ENCODE measurements at regions not wholly inside any gene's neighbourhood (a gene's known extent, or its start where the extent isn't known, plus 50 kb on each side); places are given as distances from the start of the nearest gene placed in this dataset.

DNA sequence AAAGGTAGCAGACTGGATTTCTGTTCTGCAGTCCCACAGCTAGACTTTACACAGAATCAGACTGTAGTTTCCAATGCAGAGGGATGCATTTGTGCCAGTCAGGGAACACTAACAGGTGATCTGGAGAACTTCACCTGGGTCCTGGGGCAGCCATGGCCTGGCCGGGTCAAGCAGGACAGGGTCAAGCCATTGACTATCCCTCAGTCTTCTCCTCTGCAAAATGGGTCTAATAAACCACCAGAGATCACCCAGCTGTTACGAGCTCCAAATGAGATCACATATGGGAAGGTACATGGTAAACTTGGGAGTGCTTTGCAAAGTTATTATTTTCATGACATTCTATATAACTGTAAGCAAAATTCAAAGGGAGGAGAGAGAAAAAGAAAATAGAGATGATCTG, 294.1 kb downstream of the CDCA7 start:
- Histone ChIP-seq H2BK15ac (ENCODE audit: low read length) (no peak overlapping the region), H3K27me3 (replicated peaks in 1 of 4; ENCODE audit: control insufficient read depth in 3 of 4, extremely low read depth in 1 of 4, insufficient read depth in 3 of 4, low read length in 3 of 4) (no peaks in the 10 kb centered on the region), H3K4me1 (replicated peaks in 1 of 4; ENCODE audit: control insufficient read depth in 3 of 4, insufficient read depth in 4 of 4, low read length in 3 of 4) (peaks cover 0 to 2% (median 0%) of the 10 kb centered on the region in 4 experiments; a peak in 2 of 7 replicates), H3K14ac (ENCODE audit: insufficient read length) (no peak overlapping the region), H3K36me3 (ENCODE audit: control insufficient read depth in 2 of 4, insufficient read depth in 4 of 4, low read length in 3 of 4) (no peaks in the 10 kb centered on the region), H3K27ac (ENCODE audit: low read depth, low read length) (no peak overlapping the region), H3K18ac (ENCODE audit: extremely low read depth, low read length) (no peak overlapping the region), H3K4ac (replicated peaks; ENCODE audit: insufficient read length, low read depth, low read length) (no peak overlapping the region), H3K4me3 (ENCODE audit: extremely low read depth in 1 of 4, insufficient read depth in 2 of 4, low read depth in 3 of 4, low read length in 4 of 4) (no peak overlapping the region), H2BK120ac (replicated peaks; ENCODE audit: low read depth, low read length) (no peak overlapping the region), H2BK5ac (ENCODE audit: low read depth, low read length) (no peak overlapping the region), H3K4me2 (ENCODE audit: insufficient read depth in 1 of 2, low read depth in 2 of 2, low read length in 2 of 2) (no peak overlapping the region), H3K56ac (replicated peaks; ENCODE audit: insufficient read length, low read depth, low read length) (no peak overlapping the region), H3K79me1 (ENCODE audit: low read depth, low read length) (no peaks in the 10 kb centered on the region), H3K9me3 (ENCODE audit: insufficient read depth in 2 of 2, low read depth in 1 of 2, low read length in 1 of 2) (no peaks in the 10 kb centered on the region), H3K79me2 (ENCODE audit: control insufficient read depth in 1 of 2, insufficient read depth in 2 of 2, low read length in 2 of 2) (no peaks in the 10 kb centered on the region), H3K23ac (ENCODE audit: insufficient read length) (no peak overlapping the region), H2AK5ac (ENCODE audit: low read depth, low read length) (no peak overlapping the region), H3K23me2 (ENCODE audit: low read depth, low read length) (no peaks in the 10 kb centered on the region), H4K8ac (ENCODE audit: extremely low read depth, insufficient read depth, low read length) (no peak overlapping the region), H3K9ac (replicated peaks in 1 of 4; ENCODE audit: extremely low read depth in 1 of 4, low read depth in 3 of 4, low read length in 3 of 4) (no peak overlapping the region), H4K20me1 (replicated peaks in 1 of 2; ENCODE audit: control insufficient read depth in 1 of 2, insufficient read depth in 2 of 2, low read length in 2 of 2) (no peaks in the 10 kb centered on the region), H2BK12ac (ENCODE audit: low read depth, low read length) (no peak overlapping the region), H4K91ac (replicated peaks; ENCODE audit: insufficient read length, low read length) (no peak overlapping the region), H4K5ac (ENCODE audit: insufficient read length, low read depth, low read length) (no peak overlapping the region), H2AFZ (ENCODE audit: low read length) (no peak overlapping the region), H2BK20ac (ENCODE audit: low read length) (no peak overlapping the region)
- ChIA-PET CTCF (ENCODE audit: partially characterized antibody) (interaction anchor here (1.1 kb wide), 1 partner anchor 101 kb away, joined by 4 read pairs; no protein-coding TSS in a partner anchor), POLR2A (ENCODE audit: partially characterized antibody) (no interaction called here)
- FAIRE-seq (no peak), DNase-seq (ENCODE audit: low read depth in 1 of 2, low spot score in 2 of 2) (no peak)
- WGBS, 2 experiments (ENCODE audit: extremely low coverage in 1 of 2, insufficient coverage in 1 of 2, insufficient read length in 1 of 2, insufficient replicate concordance in 2 of 2, low coverage in 1 of 2, low lambda C conversion rate in 2 of 2, missing lambda C conversion rate in 1 of 2) = 79% methylated on average over 2 of the region's 2 CpGs; no CpG with 5 or more reads in 1 of the 2 experiments
- TF ChIP-seq TBP (IDR thresholded peaks at IDR 0.05; ENCODE audit: low read depth, low read length) (no peak), GABPA (IDR thresholded peaks at IDR 0.05; ENCODE audit: borderline replicate concordance, insufficient read depth, low read length) (no peak), TAF1 (IDR thresholded peaks at IDR 0.05; ENCODE audit: low read depth, low read length) (no peak), EZH2 (IDR thresholded peaks at IDR 0.05; ENCODE audit: low read depth, low read length, severe bottlenecking) (no peak), CHD2 (IDR thresholded peaks at IDR 0.05; ENCODE audit: low read length) (no peak), KDM4A (IDR thresholded peaks at IDR 0.05; ENCODE audit: low read depth, low read length, severe bottlenecking) (no peak), BCL11A (IDR thresholded peaks at IDR 0.05; ENCODE audit: low read depth in 2 of 2, low read length in 2 of 2) (no peak), CEBPB (IDR thresholded peaks at IDR 0.05; ENCODE audit: low read depth, low read length) (no peak), TEAD4 (IDR thresholded peaks at IDR 0.05; ENCODE audit: low read depth, low read length) (no peak), SP2 (IDR thresholded peaks at IDR 0.05; ENCODE audit: low read length) (no peak), NANOG (IDR thresholded peaks at IDR 0.05; ENCODE audit: insufficient read depth, low read depth, low read length, poor library complexity, severe bottlenecking) (no peak), BACH1 (IDR thresholded peaks at IDR 0.05; ENCODE audit: low read length) (no peak), SIN3A (conservative IDR thresholded peaks at IDR 0.05 in 1 of 2, IDR thresholded peaks at IDR 0.05 in 1 of 2; ENCODE audit: low read depth in 1 of 2, low read length in 2 of 2) (no peak), CREB1 (IDR thresholded peaks at IDR 0.05) (no peak), RFX5 (IDR thresholded peaks at IDR 0.05; ENCODE audit: borderline replicate concordance, low read depth, low read length) (no peak), BRCA1 (IDR thresholded peaks at IDR 0.05; ENCODE audit: low read depth, low read length) (no peak), CBX8 (IDR thresholded peaks at IDR 0.05; ENCODE audit: borderline replicate concordance, low read depth, low read length) (no peak)
